ENCODE measurements at regions not wholly inside any gene's neighbourhood (a gene's known extent, or its start where the extent isn't known, plus 50 kb on each side); places are given as distances from the start of the nearest gene placed in this dataset.

- POLR2A ChIA-PET: no interaction called here
- no TSS peak for BruUV-seq (replicated peaks)
- no peak overlapping the region for H3K4me2 ChIP-seq (ENCODE audit: insufficient read depth, low read length)
- dilution Hi-C loops (cut with MboI; ENCODE audit: extremely low pct_ligation_motif_present, low sequenced_read_pairs) (no loop called here), intact Hi-C loops (cut with micrococcal nuclease) (no loop called here)
- DNase-seq (ENCODE audit: low read depth, low spot score) (no peak), FAIRE-seq (peak; percentile 4)
- TF ChIP-seq POLR2AphosphoS5 (IDR thresholded peaks at IDR 0.05; ENCODE audit: insufficient read depth, low read depth, low read length) (no peak), FOS (IDR thresholded peaks at IDR 0.05; ENCODE audit: borderline replicate concordance, insufficient read depth, low read length) (no peak), EZH2 (IDR thresholded peaks at IDR 0.05; ENCODE audit: borderline replicate concordance, low read depth, low read length, severe bottlenecking) (no peak), MYC (IDR thresholded peaks at IDR 0.05; ENCODE audit: low read depth, low read length) (no peak), POLR2A (IDR thresholded peaks at IDR 0.05; ENCODE audit: low read depth, low read length) (no peak), GATA2 (IDR thresholded peaks at IDR 0.05; ENCODE audit: insufficient read depth, insufficient read length, low read depth, low read length) (no peak), JUN (IDR thresholded peaks at IDR 0.05; ENCODE audit: borderline replicate concordance, insufficient read depth, insufficient read length, low read depth) (no peak)
- TF ChIP-seq, protein P1, sequence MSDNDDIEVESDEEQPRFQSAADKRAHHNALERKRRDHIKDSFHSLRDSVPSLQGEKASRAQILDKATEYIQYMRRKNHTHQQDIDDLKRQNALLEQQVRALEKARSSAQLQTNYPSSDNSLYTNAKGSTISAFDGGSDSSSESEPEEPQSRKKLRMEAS (IDR thresholded peaks at IDR 0.05; ENCODE audit: insufficient read depth, insufficient read length): no peak
- TF ChIP-seq, protein P2, sequence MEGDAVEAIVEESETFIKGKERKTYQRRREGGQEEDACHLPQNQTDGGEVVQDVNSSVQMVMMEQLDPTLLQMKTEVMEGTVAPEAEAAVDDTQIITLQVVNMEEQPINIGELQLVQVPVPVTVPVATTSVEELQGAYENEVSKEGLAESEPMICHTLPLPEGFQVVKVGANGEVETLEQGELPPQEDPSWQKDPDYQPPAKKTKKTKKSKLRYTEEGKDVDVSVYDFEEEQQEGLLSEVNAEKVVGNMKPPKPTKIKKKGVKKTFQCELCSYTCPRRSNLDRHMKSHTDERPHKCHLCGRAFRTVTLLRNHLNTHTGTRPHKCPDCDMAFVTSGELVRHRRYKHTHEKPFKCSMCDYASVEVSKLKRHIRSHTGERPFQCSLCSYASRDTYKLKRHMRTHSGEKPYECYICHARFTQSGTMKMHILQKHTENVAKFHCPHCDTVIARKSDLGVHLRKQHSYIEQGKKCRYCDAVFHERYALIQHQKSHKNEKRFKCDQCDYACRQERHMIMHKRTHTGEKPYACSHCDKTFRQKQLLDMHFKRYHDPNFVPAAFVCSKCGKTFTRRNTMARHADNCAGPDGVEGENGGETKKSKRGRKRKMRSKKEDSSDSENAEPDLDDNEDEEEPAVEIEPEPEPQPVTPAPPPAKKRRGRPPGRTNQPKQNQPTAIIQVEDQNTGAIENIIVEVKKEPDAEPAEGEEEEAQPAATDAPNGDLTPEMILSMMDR (IDR thresholded peaks at IDR 0.05; ENCODE audit: extremely low read depth in 1 of 2, insufficient read depth in 1 of 2, low read depth in 1 of 2, low read length in 2 of 2): no peak
- no peaks in the 10 kb centered on the region for H3K9me1 ChIP-seq (replicated peaks; ENCODE audit: control insufficient read depth, extremely low read depth, insufficient read depth, low read length)
- H3K9ac ChIP-seq (replicated peaks; ENCODE audit: extremely low read depth, insufficient read depth, low read length): no peak overlapping the region
- H3K9me3 ChIP-seq (replicated peaks; ENCODE audit: control insufficient read depth, insufficient read depth, low read length): no peaks in the 10 kb centered on the region
- no peak overlapping the region for H3K4me3 ChIP-seq (replicated peaks in 1 of 3; ENCODE audit: insufficient read depth in 1 of 3, low read depth in 1 of 3, low read length in 3 of 3)
- H3K36me3 ChIP-seq (ENCODE audit: control insufficient read depth in 2 of 2, extremely low read depth in 1 of 2, insufficient read depth in 2 of 2, low read length in 2 of 2): no peaks in the 10 kb centered on the region
- peak overlapping the region; percentile 62 for H2AFZ ChIP-seq (ENCODE audit: low read depth, low read length)
- H3K27me3 ChIP-seq (ENCODE audit: control insufficient read depth in 2 of 2, insufficient read depth in 2 of 2, low read length in 2 of 2): no peaks in the 10 kb centered on the region
- CTCF ChIA-PET: interaction anchor here (1.1 kb wide), 1 partner anchor 12 kb away, joined by 3 read pairs; no protein-coding TSS in a partner anchor
- H3K27ac ChIP-seq (ENCODE audit: insufficient read depth, low read depth, low read length): no peak overlapping the region
- no peaks in the 10 kb centered on the region for H3K4me1 ChIP-seq (ENCODE audit: control insufficient read depth, extremely low read depth, insufficient read depth, low read length)
- H4K20me1 ChIP-seq (replicated peaks; ENCODE audit: control insufficient read depth, extremely low read depth, insufficient read depth, low read length): no peaks in the 10 kb centered on the region
- no peaks in the 10 kb centered on the region for H3K79me2 ChIP-seq (ENCODE audit: control insufficient read depth, insufficient read depth, low read length)
Measured at GRCh38 chr13:63999614-64000305, 2584.1 kb upstream of the PCDH20 start.

Data from endothelial cell of umbilical vein (primary cell).